Mesenchymal stem cell (in vitro differentiated cells and primary cell): ENCODE measurements at regions not wholly inside any gene's neighbourhood (a gene's known extent, or its start where the extent isn't known, plus 50 kb on each side); places are given as distances from the start of the nearest gene placed in this dataset.
A peak's percentile ranks its signal among the peaks of the same experiment; 100 is the strongest.

ENCODE experiments used
- DNase-seq: peaks from one replicate; pipeline ENCODE4 v3.0.0-alpha.2; 2013
- H2AFZ ChIP-seq: one replicate; pipeline ENCODE4 v1.6.1; 2013; ENCODE audit warnings: low read depth, mild to moderate bottlenecking, control low read depth, inconsistent platforms, low read length, moderate library complexity
- H2AK5ac ChIP-seq: 2 replicates; pipeline ENCODE4 v1.6.1; 2013; ENCODE audit warnings: low read length, moderate library complexity, mild to moderate bottlenecking, inconsistent platforms; ENCODE audit not compliant: severe bottlenecking
- H2BK120ac ChIP-seq: one replicate; pipeline ENCODE4 v1.6.1; 2013; ENCODE audit warnings: low read depth, mild to moderate bottlenecking, inconsistent platforms, low read length, moderate library complexity
- H2BK12ac ChIP-seq, 2 experiments: one replicate each; pipeline ENCODE4 v1.6.1; 2013; ENCODE audit warnings: inconsistent platforms in 2 of 2, low read length in 2 of 2, mild to moderate bottlenecking in 2 of 2, moderate library complexity in 2 of 2, control low read depth in 1 of 2
- H2BK15ac ChIP-seq: one replicate; pipeline ENCODE4 v1.6.1; 2013; ENCODE audit warnings: mild to moderate bottlenecking, low read depth, inconsistent platforms; ENCODE audit not compliant: poor library complexity, severe bottlenecking
- H2BK5ac ChIP-seq: 2 replicates; pipeline ENCODE4 v1.6.1; 2013; ENCODE audit warnings: low read depth, mild to moderate bottlenecking, low read length, control low read depth, inconsistent platforms; ENCODE audit not compliant: poor library complexity, severe bottlenecking
- H3K14ac ChIP-seq, 2 experiments: one replicate each; pipeline ENCODE4 v1.6.1; 2013; ENCODE audit warnings: inconsistent platforms in 2 of 2, low read length in 2 of 2, control low read depth in 1 of 2, mild to moderate bottlenecking in 1 of 2, moderate library complexity in 1 of 2
- H3K18ac ChIP-seq, 2 experiments: one replicate each; pipeline ENCODE4 v1.6.1; 2013; ENCODE audit warnings: inconsistent platforms in 2 of 2, low read length in 2 of 2, control low read depth in 1 of 2, low read depth in 1 of 2, mild to moderate bottlenecking in 1 of 2
- H3K23ac ChIP-seq, 2 experiments: one replicate each; pipeline ENCODE4 v1.6.1; 2013; ENCODE audit warnings: inconsistent platforms in 2 of 2, low read length in 2 of 2, mild to moderate bottlenecking in 2 of 2, moderate library complexity in 2 of 2, control low read depth in 1 of 2
- H3K27ac ChIP-seq: 2 replicates; pipeline ENCODE4 v1.5.1; 2013; ENCODE audit warnings: mild to moderate bottlenecking, moderate library complexity, low read length, control low read depth, inconsistent platforms; ENCODE audit not compliant: poor library complexity, severe bottlenecking
- H3K27me3 ChIP-seq, 2 experiments: 2 replicates each; pipeline versions ENCODE4 v1.6.1 to v1.7.0; 2013; ENCODE audit warnings: low read length in 2 of 2, mild to moderate bottlenecking in 2 of 2, moderate library complexity in 2 of 2, control low read depth in 1 of 2, inconsistent platforms in 1 of 2; ENCODE audit not compliant: control insufficient read depth in 1 of 2, insufficient read depth in 1 of 2
- H3K36me3 ChIP-seq, 2 experiments: 2 replicates each; pipeline versions ENCODE4 v1.6.1 to v1.7.0; 2013; ENCODE audit warnings: low read length in 2 of 2, control low read depth in 1 of 2, inconsistent platforms in 1 of 2, low read depth in 1 of 2, mild to moderate bottlenecking in 1 of 2; ENCODE audit not compliant: insufficient read depth in 2 of 2, control insufficient read depth in 1 of 2
- H3K4ac ChIP-seq, 2 experiments: one replicate each; pipeline ENCODE4 v1.6.1; 2013; ENCODE audit warnings: inconsistent platforms in 2 of 2, low read length in 2 of 2, mild to moderate bottlenecking in 2 of 2, moderate library complexity in 2 of 2, control low read depth in 1 of 2, low read depth in 1 of 2
- H3K4me1 ChIP-seq: 2 replicates; pipeline ENCODE4 v1.6.1; 2013; ENCODE audit warnings: low read depth, low read length, control low read depth; ENCODE audit not compliant: control insufficient read depth, insufficient read depth
- H3K4me2 ChIP-seq: 2 replicates; pipeline ENCODE4 v1.6.1; 2013; ENCODE audit warnings: low read length, mild to moderate bottlenecking, inconsistent platforms; ENCODE audit not compliant: poor library complexity, severe bottlenecking
- H3K4me3 ChIP-seq, 2 experiments: 2 replicates each; pipeline versions ENCODE4 v1.5.1 to v1.7.0; 2013; ENCODE audit warnings: low read length in 2 of 2, mild to moderate bottlenecking in 2 of 2, control low read depth in 1 of 2, low read depth in 1 of 2; ENCODE audit not compliant: insufficient read depth in 1 of 2
- H3K79me1 ChIP-seq: replicated peaks from 2 replicates; pipeline ENCODE4 v1.6.1; 2013; ENCODE audit warnings: mild to moderate bottlenecking, control low read depth, low read length, inconsistent platforms; ENCODE audit not compliant: poor library complexity, severe bottlenecking
- H3K9ac ChIP-seq: 2 replicates; pipeline ENCODE4 v1.7.0; 2013; ENCODE audit warnings: mild to moderate bottlenecking, low read length, moderate library complexity
- H3K9me3 ChIP-seq: 2 replicates; pipeline ENCODE4 v1.7.0; 2013; ENCODE audit warnings: mild to moderate bottlenecking, low read length; ENCODE audit not compliant: control insufficient read depth
- H4K8ac ChIP-seq: one replicate; pipeline ENCODE4 v1.6.1; 2013; ENCODE audit warnings: inconsistent platforms, mild to moderate bottlenecking, low read length, moderate library complexity
- H4K91ac ChIP-seq: one replicate; pipeline ENCODE4 v1.6.1; 2013; ENCODE audit warnings: mild to moderate bottlenecking, low read length, inconsistent platforms
- WGBS: methylation state at CpG from one replicate; pipeline ENCODE4 v1.1.7; 2013; ENCODE audit warnings: mixed read lengths; 5-methylcytosine and 5-hydroxymethylcytosine counted together

DNA sequence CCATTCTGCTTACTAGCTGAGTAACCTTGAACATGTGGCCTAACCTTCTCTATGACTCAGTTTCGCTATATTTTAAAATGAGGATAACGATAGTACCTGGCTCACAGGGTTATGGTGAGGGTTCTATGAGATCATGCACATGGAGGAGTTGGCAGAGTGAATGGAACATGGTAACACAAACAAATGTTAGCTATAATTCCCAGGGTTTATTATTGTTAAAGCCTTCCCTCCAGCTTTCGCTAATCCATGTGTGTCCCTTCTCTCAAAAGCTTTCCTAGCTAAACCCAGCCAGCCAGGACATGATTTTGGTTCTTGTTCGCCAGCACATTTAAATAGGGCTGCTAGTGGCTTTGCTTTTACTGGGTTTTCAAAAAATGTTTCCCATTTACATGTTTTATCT, 361.0 kb upstream of the NFE2L3 start:
- H2AK5ac ChIP-seq: no peak overlapping the region
- H3K14ac ChIP-seq: no peak overlapping the region
- DNase-seq: no peak
- 100% methylated on average over 2 of the region's 4 CpGs for WGBS
- H2BK15ac ChIP-seq: no peak overlapping the region
- no peak overlapping the region for H3K9ac ChIP-seq
- no peak overlapping the region for H2BK5ac ChIP-seq
- no peak overlapping the region for H3K4me2 ChIP-seq
- H3K9me3 ChIP-seq: no peaks in the 10 kb centered on the region
- H2BK12ac ChIP-seq: no peak overlapping the region
- no peak overlapping the region for H4K8ac ChIP-seq
- H4K91ac ChIP-seq: no peak overlapping the region
- no peak overlapping the region for H3K27ac ChIP-seq
- no peaks in the 10 kb centered on the region for H3K36me3 ChIP-seq
- no peaks in the 10 kb centered on the region for H3K79me1 ChIP-seq
- no peak overlapping the region for H3K4me3 ChIP-seq
- H3K4ac ChIP-seq: no peak overlapping the region
- no peak overlapping the region for H2AFZ ChIP-seq
- H3K4me1 ChIP-seq: peaks cover 2% of the 10 kb centered on the region
- no peak overlapping the region for H3K18ac ChIP-seq
- H3K27me3 ChIP-seq: no peaks in the 10 kb centered on the region
- H2BK120ac ChIP-seq: no peak overlapping the region
- H3K23ac ChIP-seq: no peak overlapping the region

DNA sequence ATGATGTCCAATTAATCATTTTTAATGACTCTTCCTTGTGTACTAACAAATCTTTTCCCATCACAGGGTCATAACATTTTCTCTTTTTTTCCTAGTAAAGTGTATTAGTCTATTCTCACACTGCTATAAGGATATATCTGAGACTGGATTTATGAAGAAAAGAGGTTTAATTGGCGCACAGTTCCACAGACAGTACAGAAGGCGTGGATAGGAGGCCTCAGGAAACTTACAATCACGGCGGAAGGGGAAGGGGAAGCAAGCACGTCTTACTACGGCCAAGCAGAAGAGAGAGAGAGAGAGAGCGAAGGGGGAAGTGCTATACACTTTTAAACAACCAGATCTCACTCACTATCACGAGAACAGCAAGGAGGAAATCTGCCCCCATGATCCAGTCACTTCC, 359.4 kb upstream of the NFE2L3 start:
- 100% methylated on average over 5 of the region's 8 CpGs for WGBS
- H3K36me3 ChIP-seq: no peaks in the 10 kb centered on the region

DNA sequence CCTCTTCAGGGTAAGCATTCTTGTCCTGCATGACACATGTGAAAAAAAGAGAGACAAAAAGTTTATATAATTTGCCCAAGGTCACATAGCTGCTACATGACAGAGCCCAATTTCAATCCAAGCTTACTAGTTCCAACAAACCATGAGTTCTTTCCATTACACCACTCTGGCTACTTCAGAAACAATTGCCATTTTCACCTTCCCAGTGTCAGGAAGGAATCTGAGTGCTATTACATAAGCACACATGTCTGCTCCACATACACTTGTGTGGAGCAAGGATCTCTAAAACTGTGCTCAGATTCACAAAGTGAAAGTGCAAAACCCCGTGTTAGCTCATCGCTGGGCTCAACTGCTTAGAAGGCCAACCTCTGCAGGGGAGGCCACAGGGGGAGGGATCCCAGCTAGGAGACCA, 356.2 kb upstream of the NFE2L3 start:
- Histone ChIP-seq H3K23ac (no peak overlapping the region), H3K18ac (peak overlapping the region in 1 of 2 experiments; percentile 54), H2AK5ac (no peak overlapping the region), H2BK15ac (peak overlapping the region; percentile 29), H3K27ac (no peak overlapping the region), H2BK5ac (no peak overlapping the region), H3K14ac (no peak overlapping the region), H3K9me3 (no peaks in the 10 kb centered on the region), H3K79me1 (no peaks in the 10 kb centered on the region), H2AFZ (no peak overlapping the region), H3K4me3 (peak overlapping the region in 1 of 2 experiments; percentile 51), H4K8ac (peak overlapping the region; percentile 1), H2BK120ac (no peak overlapping the region), H3K4me2 (no peak overlapping the region), H3K36me3 (no peaks in the 10 kb centered on the region), H3K4me1 (peaks cover 2% of the 10 kb centered on the region), H3K9ac (peak overlapping the region; percentile 59), H2BK12ac (peak overlapping the region in 1 of 2 experiments; percentile 51), H3K4ac (no peak overlapping the region), H3K27me3 (no peaks in the 10 kb centered on the region), H4K91ac (no peak overlapping the region)
- peak; percentile 87 for DNase-seq
- WGBS: 85% methylated on average over 2 of the region's 2 CpGs

More for the DNA sequence above, 359.4 kb upstream of the NFE2L3 start:
- Histone ChIP-seq H3K18ac (no peak overlapping the region), H3K27me3 (no peaks in the 10 kb centered on the region), H3K14ac (no peak overlapping the region), H3K27ac (no peak overlapping the region), H2BK12ac (no peak overlapping the region), H3K4me1 (peaks cover 3% of the 10 kb centered on the region), H4K8ac (no peak overlapping the region), H2BK15ac (no peak overlapping the region), H2AK5ac (no peak overlapping the region), H2BK5ac (no peak overlapping the region), H3K4me3 (no peak overlapping the region), H3K4me2 (no peak overlapping the region), H3K23ac (no peak overlapping the region), H3K4ac (no peak overlapping the region), H4K91ac (no peak overlapping the region), H3K79me1 (no peaks in the 10 kb centered on the region), H3K9ac (no peak overlapping the region), H2AFZ (no peak overlapping the region), H3K9me3 (no peaks in the 10 kb centered on the region), H2BK120ac (no peak overlapping the region)
- DNase-seq: no peak

DNA sequence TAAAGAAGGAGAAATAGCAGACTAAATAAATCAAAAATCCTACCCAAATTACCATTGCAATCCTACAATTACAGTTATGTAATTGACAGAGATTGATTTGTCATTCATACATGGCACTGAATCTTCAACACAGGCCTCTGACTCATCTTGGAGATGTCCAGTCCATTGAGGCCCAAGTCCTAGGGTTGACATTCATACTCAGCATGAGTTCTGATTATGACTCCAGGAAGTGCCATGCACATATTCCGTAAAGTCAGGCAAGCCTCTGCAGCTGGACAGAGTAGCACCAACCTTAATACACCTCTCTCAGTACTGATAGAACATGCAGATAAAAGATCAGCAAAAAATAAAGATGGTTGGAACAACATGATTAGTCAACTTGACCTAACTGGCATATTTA, 353.7 kb upstream of the NFE2L3 start:
- H3K4me3 ChIP-seq: no peak overlapping the region
- no peaks in the 10 kb centered on the region for H3K79me1 ChIP-seq
- no peak overlapping the region for H2AFZ ChIP-seq
- no peak overlapping the region for H2BK5ac ChIP-seq
- H2AK5ac ChIP-seq: no peak overlapping the region
- H4K91ac ChIP-seq: no peak overlapping the region
- H3K27ac ChIP-seq: no peak overlapping the region
- H2BK120ac ChIP-seq: no peak overlapping the region
- H3K14ac ChIP-seq: no peak overlapping the region
- H3K18ac ChIP-seq: no peak overlapping the region
- peaks cover 0 to 3% of the 10 kb centered on the region in 2 experiments for H3K27me3 ChIP-seq
- H3K4ac ChIP-seq: no peak overlapping the region
- no peak overlapping the region for H2BK15ac ChIP-seq
- H3K4me1 ChIP-seq: peaks cover 3% of the 10 kb centered on the region
- no peak overlapping the region for H3K9ac ChIP-seq
- no peak for DNase-seq
- H3K9me3 ChIP-seq: no peaks in the 10 kb centered on the region
- H3K4me2 ChIP-seq: no peak overlapping the region
- no peak overlapping the region for H2BK12ac ChIP-seq
- H4K8ac ChIP-seq: no peak overlapping the region
- WGBS: 94% methylated on average over 1 of the region's 1 CpG
- no peak overlapping the region for H3K23ac ChIP-seq
- H3K36me3 ChIP-seq: no peaks in the 10 kb centered on the region
